NCI-H1417 (cell line): ENCODE measurements at regions not wholly inside any gene's neighbourhood (a gene's known extent, or its start where the extent isn't known, plus 50 kb on each side); places are given as distances from the start of the nearest gene placed in this dataset.
"Not testable (repeated sequence)": the region's sequence is repeated elsewhere in the genome, so short reads cannot be mapped to it uniquely, and the experiment has no call there.

Experiments used
- DNase-seq, 3 experiments: peaks; one replicate each; lab custom pipeline; 2025; lab: John Stamatoyannopoulos, UW

DNA sequence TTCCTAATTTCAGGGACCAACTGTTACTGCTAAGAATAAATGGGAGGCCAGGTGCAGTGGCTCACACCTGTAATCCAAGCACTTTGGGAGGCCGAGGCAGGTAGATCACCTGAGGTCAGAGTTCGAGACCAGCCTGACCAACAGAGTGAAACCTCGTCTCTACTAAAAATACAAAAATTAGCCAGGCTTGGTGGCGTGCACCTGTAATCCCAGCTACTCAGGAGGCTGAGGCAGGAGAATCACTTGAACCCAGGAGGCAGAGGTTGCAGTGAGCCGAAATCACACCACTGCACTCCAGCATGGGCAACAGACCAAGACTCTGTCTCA is 95.6 kb upstream of the CHD2 start:
- not testable (repeated sequence) for DNase-seq

DNA sequence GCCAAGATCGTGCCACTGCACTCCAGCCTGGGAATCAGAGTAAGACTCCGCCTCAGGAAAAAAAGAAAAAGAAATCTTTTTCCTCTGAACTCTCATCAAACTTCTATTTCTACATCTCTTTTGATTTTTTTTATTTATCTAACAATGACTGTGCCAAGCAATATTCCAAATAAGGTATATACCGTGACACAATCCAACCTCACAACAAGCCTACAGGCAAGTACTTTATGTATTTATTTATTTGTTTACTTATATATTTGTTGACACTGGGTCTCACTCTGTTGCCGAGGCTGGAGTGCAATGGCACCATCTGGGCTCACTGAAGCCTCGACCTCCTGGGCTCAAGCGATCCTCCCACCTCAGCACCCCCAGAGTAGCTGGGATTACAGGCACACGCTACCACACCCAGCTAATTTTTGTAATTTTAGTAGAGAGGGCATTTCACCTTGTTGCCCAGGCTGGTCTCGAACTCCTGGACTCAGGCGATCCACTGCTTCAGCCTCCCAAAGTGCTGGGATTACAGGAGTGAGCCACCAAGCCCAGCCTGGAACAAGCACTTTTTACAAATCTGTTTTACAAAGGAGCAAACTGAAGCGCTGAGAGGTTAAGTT is 94.9 kb upstream of the CHD2 start:
- DNase-seq = no peak

DNA sequence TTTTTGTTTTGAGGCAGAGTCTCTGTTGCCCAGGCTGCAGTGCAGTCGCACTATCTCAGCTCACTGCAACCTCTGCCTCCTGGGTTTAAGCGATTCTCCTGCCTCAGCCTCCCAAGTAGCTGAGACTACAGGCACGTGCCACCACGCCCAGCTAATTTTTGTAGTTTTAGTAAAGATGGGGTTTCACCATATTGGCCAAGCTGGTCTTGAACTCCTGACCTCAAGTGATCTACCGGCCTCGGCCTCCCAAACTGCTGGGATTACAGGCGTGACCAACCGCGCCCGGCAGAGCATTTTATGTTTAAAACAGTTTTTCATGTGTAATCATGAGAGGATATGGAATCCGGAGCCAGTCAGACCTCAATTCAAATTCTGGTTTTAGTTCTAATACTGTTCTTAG is 94.0 kb upstream of the CHD2 start:
- DNase-seq = not testable (repeated sequence)

DNA sequence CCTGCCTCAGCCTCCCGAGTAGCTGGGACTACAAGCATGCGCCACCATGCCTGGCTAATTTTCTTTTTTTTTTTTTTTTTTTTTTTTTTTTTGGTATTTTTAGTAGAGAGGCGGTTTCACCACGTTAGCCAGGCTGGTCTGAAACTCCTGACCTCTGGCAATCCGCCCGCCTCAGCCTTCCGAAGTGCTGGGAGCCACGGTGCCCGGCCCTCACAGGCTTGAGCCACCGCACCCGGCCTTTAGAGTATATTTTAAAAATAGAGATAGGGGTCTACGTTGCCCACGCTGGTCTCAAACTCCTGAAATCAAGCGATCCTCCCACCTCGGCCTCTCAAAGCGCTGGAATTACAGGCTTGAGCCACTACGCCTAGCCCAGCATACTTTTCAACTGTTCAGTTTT is 93.4 kb upstream of the CHD2 start:
- no peak for DNase-seq

DNA sequence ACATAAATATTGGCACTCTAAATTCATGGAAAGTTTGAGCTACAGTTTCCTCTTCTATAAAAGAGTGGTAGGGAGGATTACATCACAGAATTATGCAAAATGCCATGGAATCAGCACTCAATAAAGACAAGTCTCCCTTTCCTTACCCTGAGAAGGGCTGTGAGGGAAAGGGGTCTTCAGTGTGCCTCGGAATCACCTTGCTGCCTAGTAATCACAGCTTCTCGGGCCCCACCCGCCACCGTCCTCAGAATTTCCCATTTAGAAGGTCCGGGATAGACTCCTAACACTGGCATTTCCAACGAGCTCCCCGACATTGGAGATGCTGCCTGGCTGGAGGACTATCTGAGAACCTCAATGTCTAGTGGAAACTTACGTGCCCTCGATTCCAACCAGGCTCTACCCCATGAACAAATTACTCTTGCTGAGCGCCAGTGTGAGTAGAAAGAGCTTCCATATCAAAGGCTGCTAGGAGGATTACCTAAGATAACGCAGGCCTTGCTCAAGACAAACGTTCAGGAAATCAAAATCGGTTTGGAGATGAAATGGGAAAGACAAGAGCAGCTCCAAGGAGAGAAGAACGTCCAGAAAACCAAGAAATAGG is 92.1 kb upstream of the CHD2 start:
- peak in 2 of 3 experiments; percentile 71 to 82 for DNase-seq

DNA sequence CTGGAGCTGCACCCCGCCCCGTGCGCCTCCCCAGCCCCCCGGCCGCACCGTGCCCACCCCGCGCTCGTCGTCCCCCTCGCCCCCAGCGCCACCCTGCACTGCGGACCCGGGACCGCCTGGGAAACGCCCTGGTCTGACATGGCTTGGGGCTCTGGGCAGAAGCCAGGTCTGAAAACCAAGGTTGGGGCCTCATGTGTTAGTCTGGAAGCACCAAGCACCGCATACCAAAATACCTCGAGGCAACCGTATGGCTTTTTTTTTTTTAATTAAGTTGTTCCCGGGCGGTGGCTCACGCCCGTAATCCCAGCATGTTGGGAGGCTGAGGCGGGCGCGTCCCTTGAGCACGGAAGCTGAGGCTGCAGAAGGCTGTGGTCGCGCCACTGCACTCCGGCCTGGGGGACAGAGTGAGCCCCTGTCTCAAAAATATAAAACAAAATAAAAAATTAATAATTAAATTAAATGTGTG is 91.5 kb upstream of the CHD2 start:
- DNase-seq = peak in 1 of 3 experiments; percentile 96

DNA sequence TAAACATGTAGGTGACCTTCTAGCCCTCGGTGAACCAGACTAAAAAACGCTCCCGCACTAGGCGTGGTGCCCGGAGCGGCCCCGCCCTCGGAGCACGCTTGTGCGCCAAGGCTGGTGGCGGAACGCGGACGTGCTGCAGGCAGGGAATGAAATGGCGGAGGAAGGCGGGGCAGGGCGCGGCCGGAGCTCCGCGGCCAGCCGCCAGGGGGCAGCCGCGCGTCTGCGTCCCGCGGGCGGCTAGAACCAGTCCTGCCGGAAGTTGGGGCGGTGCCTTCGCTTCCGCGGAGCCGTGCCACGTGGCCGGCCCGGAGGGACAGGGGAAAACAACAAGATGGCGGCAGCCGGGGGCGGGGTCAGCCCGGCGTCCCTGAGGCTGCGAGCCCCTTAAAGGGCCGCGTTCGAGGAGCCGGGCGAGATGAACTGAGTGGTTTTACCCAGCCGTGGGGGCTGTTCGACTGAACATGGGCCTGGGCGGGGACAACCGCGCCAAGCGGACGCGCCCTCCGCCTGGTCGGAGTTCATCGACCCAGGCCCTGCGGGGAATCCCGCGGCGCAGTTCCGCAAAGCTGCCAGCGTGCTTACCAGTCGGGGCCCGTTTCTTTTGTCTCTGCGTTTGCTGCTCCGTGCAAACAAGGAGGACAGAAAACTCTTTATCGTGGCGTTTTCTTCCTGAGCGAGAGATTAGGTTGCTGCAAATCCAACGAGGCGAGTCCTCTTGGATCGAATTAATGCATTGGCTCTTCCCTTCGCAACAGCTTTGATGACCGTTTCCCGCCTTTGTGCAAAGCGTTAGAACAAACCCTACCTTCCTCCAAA is 90.9 kb upstream of the CHD2 start:
- peak; percentile 99 to 100 (median 100) for DNase-seq

DNA sequence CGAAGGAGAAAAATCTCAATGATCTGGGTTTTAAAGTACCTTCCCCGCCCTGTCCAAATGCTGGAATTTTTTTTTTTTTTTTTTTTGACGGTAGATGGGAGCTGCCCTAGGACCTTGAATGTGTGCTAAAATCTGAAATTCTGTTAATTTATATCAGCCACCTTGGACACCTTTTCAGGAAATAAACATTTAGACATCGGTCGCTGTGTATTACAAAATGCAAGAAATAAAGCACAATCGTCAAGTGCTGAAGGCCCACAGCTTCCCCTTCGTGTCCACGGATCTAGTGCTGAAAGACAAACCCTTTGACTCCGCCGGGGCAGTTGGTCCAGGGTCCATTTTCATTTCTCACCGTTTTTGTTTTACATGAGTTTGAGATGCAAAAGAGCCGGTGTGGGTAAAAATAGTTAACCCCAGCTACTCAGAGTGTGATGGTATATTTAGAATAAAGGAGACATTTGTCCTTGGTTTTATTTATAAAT is 90.2 kb upstream of the CHD2 start:
- peak; percentile 61 to 92 (median 73) for DNase-seq

DNA sequence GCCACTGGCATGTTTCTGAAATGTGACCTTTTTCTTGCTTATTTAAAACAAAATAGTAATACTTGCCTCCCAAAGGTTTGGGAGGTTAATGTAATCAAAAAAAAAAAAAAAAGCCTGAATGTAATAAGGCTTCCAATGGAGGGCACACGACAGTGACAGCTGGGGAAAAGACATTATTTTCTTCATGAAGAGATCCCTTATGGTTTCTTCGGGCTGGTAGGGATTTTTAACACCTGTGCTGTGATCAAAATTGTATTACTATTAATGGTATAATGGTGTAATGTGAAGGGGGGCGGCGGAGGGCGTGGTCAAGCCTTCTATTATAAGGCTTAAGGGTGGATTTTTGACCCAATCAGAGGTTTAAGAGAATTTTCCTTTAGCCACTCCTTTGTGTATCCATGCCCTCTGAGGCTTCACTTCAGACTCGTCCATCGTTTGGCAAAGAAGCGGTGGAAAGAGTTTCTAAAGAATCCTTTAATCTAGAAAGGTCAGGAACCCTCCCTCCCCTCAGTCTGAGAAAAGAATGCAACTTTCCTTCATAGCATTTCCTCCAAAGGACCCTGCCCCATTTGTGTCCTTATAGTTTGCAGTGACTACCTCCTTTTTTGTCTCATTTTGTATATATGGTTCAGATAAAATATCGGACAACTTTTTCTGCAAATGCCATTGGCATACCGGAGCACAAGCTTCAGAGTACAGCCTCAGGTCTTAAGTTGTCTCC is 89.5 kb upstream of the CHD2 start:
- peak; percentile 81 to 96 (median 87) for DNase-seq

DNA sequence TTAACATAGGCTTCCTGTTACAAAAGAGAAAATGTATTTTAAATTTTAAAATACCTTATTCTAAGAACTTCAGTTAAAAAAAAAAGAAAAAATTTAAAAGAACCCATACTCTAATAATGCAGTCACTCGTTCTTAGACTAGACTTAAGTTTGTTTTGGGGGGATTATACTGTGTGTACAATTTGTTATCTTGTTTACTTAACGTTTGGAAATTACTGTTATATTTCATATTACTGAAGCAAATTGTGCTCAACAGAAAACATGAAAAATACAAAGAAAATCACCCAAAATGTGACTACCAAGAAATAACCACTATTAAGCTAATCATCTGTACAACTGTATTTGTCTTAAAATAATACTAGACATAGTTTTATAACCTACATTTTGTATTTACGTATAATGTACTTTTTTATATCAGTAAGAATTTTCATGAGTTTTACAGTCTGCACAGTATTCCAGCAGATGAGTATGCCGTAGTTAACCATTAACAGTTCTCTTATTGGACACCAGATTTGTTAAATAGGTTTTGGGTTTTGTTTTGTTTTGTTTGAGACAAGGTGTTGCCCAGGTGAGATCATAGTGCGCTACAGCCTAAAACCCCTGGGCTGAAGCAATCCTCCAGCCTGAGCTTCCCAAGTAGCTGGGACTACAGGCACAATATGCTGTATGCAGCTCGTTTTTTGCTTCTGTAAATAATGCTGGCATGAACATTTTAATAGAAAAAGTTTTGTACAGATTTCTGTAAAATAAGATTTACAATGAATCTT is 88.8 kb upstream of the CHD2 start:
- DNase-seq = peak; percentile 61 to 84 (median 65)

DNA sequence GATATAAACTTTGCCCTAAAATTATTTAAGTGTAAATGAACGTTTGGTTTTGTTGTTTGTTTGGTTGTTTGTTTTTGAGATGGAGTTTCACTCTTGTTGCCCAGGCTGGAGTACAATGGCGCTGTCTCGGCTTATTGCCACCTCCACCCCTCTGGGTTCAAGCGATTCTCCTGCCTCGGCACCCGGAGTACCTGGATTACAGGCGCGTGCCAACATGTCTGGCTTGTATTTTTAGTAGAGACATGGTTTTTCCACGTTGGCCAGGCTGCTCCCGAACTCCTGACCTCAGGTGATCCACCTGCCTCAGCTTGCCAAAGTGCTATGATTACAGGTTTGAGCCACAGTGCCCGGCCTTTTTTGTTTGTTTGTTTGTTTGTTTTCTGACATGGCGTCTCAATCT is 87.9 kb upstream of the CHD2 start:
- peak in 2 of 3 experiments; percentile 55 to 76 for DNase-seq

DNA sequence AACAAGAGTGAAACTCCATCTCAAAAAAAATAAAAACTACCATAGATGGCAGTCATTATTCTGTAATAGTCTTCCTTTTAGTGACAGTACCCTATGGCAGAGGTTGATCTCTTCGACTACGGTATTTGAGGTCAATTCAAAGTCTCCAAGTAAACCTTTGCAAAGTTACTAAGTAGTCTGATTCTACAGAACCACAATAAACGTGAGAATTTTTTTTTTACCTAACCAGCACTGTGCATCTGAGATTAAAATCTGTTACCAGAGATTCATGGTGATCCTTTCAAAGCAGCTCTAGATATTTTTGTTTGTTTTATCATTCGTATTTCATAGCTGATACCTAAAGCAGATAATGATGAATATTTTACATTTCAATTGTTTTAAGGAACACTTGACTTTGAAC is 86.6 kb upstream of the CHD2 start:
- no peak for DNase-seq

DNA sequence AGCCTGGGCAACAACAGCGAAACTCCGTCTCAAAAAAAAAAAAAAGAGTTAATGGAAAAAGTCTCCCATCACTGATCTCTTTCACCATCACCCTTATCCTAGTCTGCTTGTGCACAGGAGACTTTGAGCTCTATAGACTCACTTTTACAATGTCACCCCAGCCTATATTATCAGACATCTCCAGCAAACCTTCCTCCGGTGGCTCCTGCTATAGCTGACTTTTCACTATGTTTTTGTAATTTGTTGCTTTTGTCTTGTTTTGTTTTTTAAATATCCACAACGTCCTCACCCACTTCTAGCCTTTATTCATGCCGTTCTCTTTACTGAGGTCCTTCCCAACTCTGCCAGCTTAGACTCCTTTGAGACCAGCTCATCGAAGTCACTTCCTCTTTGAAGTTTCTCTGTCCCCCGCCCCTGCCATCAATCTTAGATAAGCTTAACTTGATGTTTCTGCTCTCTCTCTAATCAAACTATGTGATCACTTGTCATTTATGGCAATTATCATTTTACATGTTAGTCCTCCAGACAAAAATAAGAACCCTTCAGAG is 82.7 kb upstream of the CHD2 start:
- DNase-seq = peak; percentile 61 to 93 (median 81)

DNA sequence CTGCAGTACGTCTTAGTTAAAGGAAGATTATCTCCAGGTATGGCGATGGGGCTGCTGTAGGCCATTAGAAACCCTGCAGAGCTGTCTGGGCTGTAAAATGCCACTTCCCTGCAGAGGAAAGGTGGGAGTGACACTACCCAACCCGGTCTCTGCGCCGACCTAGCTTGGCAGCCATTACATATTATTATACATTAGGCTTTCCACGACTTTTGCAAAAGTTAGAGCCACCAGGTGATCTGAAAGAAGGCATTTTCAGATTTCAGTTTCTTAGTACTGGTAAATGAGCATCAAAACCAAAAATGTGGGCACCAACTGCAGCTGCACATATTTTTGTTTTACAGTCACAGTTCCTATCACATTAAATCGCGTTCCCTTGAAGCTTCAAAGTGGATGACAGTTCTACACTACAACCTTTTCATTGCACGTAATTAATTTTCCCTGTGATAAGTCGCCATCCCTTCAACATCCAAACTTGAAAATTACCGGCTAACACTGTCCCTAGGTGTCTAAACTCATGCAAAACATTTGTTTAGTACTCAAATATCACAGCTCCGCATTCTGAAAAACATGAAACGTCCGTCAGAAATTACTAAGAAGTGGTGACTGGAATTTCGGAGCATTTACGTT is 81.4 kb upstream of the CHD2 start:
- DNase-seq = peak; percentile 69 to 86 (median 78)

DNA sequence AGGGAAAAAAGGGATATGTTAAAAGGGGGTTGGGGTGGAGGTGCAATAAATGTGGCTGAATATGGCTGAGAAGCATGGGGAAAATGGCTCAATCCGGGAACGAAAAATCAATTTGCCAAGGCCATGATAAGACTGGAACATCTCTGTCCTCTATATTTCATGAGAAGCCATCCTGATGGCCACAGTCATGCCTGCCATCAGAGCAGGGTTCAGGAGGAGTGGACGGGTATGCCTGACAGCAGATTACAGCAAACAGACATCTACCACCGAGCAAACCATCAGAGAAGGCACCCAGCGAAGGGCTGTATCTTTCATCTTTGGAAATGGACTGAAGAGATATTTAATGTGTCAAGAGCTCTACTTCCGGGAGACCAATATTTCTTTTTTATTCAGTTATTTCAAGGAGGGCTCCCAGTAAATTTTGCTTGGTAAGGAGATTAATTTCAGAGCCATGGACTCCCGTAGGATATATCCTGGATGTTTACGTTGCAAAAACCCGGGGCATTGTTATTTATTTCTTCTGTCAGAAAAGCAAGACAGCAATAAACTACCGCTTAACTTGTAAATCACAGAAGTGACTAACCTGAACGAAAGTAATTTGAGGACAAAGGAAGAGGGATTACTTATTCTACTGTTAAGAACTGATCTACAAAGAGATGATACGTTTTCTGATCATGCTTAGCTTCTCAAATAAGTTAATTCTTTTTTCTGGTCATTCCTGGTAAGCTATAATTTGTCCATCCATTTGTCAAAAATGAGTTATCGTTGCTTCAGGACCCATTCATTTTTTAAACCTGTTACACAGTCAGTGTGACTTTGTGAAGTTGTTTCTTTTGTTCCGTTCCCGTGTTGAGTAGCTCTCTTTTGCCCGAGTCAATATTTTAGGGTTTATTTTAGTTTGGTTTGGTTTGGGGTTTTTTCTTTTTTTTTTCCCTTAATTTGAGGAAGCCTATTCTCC is 80.6 kb upstream of the CHD2 start:
- peak; percentile 66 to 95 (median 69) for DNase-seq

DNA sequence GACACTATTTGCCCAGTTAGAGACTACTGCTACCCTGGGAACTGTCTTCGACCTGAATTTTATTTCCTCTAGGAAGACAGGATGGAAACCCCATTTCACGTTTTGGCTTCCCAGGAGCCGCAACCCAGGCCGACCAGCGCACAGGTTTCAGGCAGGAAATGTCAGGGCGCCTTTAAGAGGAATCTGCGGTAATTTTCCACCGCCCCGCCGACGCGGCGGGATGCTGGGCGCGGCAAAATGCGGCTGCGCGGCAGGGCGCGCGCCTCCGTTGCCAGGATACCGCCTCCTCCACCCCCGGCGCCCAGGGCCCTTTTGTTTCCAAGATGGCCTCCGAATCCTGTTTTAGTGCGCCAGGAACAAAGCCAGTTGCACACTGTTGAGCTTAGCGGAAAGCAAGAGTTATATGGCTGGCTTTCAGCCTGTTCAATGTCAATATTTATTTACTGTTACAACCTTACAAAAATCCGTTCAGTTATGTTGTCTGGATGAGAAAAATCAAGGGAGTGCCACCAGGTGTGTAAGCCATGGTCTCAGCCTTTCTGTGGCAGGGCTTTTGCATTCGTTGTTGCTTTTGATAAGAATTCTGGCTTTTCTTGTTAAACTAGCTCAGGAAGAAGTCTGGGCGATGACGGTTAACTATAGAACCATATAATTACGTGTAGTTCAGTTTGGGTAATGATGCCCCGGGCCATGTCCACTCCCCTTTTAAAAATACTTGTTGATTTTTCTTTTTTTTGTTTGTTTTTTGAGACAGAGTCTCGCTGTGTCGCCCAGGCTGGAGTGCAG is 79.7 kb upstream of the CHD2 start:
- DNase-seq = peak; percentile 98 to 99 (median 98)

DNA sequence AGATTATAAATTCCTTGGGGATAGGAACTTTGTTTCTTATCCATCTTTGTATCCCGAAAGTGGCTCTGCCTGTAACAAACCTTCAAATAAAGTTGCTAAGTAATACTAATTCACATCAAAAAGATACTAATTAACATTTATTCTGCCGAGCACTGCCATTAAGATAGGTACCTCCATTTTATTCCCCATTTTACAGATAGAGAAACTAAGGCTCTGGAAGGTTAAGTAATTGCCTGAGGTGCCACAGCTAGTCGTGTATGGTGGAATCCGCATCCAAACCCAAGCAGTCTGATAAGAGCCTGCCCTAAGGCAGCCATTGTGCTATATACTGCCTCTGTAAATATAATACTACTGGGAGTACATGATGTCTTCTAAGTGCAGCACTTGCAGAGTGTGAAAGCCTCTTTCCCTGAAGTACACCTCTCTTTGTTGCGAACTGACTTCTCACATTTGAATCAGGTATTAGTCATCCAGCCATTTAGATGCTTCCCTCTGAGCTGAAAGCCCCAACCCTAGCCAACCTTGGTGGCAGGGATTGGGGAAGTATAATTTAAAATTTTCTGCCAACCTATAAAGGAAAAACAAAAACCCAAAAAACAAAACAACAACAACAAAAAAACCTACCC is 78.5 kb upstream of the CHD2 start:
- peak; percentile 34 to 85 (median 60) for DNase-seq
